Uterus (tissue), 3 donors: ENCODE measurements at regions not wholly inside any gene's neighbourhood (a gene's known extent, or its start where the extent isn't known, plus 50 kb on each side); places are given as distances from the start of the nearest gene placed in this dataset.
"Not testable (repeated sequence)": the region's sequence is repeated elsewhere in the genome, so short reads cannot be mapped to it uniquely, and the experiment has no call there.

Experiments used
- DNase-seq, 2 donors: peaks; one replicate each; pipeline ENCODE4 v3.0.0-alpha.2; 2019 to 2020
- H3K27ac ChIP-seq, 2 donors: fragments of 200-600 bp; sonication (generic); 1 replicate in 1 of 2; 2 replicates in 1 of 2; pipeline ENCODE4 v1.5.1; 2016 to 2018
- H3K27me3 ChIP-seq, 2 donors: fragments of 200-600 bp; sonication (generic); one replicate each; pipeline ENCODE4 v1.5.1; 2018 to 2019; ENCODE audit warnings: control low read depth in 1 of 2
- H3K36me3 ChIP-seq, 2 donors: fragments of 200-600 bp; sonication (generic); one replicate each; pipeline ENCODE4 v1.5.1; 2019; ENCODE audit warnings: control low read depth in 1 of 2
- H3K4me1 ChIP-seq, 2 donors: fragments of 200-600 bp; sonication (generic); one replicate each; pipeline ENCODE4 v1.5.1; 2018 to 2019; ENCODE audit warnings: control low read depth in 1 of 2
- H3K4me3 ChIP-seq, 2 donors: fragments of 200-600 bp; sonication (generic); 1 replicate in 1 of 2; 2 replicates in 1 of 2; pipeline ENCODE4 v1.5.1; 2018 to 2019; ENCODE audit warnings: mild to moderate bottlenecking in 1 of 2
- H3K9me3 ChIP-seq, 2 donors: fragments of 200-600 bp; sonication (generic); one replicate each; pipeline ENCODE4 v1.5.1; 2019; ENCODE audit warnings: control low read depth in 1 of 2
- POLR2A ChIP-seq, 2 donors: fragments of 450-650 bp; IDR thresholded peaks; one replicate each; pipeline ENCODE4 v1.6.1; 2016; ENCODE audit warnings: antibody characterized with exemption in 2 of 2, mild to moderate bottlenecking in 1 of 2, moderate library complexity in 1 of 2
- intact Hi-C: fragments of 100-400 bp; cut with DNase I; formaldehyde crosslinking; loops from one replicate; pipeline ENCODE4 v1.15.1; 2023; ENCODE audit warnings: low total_unique reads
- TF ChIP-seq, protein P1 (sequence below), 4 experiments: fragments of 200-600 bp in 2 of 4; fragments of 450-650 bp in 2 of 4; sonication (generic) in 2 of 4; IDR thresholded peaks; one replicate each; pipeline ENCODE4 v1.5.1; 2016 to 2019; ENCODE audit warnings: antibody characterized with exemption in 4 of 4, mild to moderate bottlenecking in 2 of 4, moderate library complexity in 1 of 4
- donor health status: DM: yes; HTN: yes; CAD: no.

DNA sequence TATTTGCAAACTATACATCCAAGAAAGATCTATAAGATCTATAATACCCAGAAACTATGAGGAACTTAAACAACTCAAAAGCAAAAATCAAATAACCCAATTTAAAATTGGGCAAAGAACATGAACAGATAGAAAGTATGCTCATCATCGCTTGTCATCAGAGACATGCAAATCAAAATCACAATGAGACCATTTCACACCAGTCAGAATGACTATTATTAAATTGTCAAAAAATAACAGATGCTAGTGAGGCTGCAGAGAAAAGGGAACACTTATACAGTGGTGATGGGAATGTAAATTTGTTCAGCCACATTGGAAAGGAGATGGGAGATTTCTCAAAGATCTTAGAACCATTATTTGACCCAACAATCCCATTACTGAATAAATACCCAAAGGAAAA, 1451.7 kb upstream of the ADGRL3 start:
- Histone ChIP-seq H3K27ac (no peak overlapping the region), H3K36me3 (no peaks in the 10 kb centered on the region), H3K4me1 (no peaks in the 10 kb centered on the region), H3K27me3 (no peaks in the 10 kb centered on the region), H3K4me3 (no peak overlapping the region), H3K9me3 (no peaks in the 10 kb centered on the region)
- no peak for DNase-seq
- intact Hi-C loops, result no loop called here
- TF ChIP-seq, protein P1, sequence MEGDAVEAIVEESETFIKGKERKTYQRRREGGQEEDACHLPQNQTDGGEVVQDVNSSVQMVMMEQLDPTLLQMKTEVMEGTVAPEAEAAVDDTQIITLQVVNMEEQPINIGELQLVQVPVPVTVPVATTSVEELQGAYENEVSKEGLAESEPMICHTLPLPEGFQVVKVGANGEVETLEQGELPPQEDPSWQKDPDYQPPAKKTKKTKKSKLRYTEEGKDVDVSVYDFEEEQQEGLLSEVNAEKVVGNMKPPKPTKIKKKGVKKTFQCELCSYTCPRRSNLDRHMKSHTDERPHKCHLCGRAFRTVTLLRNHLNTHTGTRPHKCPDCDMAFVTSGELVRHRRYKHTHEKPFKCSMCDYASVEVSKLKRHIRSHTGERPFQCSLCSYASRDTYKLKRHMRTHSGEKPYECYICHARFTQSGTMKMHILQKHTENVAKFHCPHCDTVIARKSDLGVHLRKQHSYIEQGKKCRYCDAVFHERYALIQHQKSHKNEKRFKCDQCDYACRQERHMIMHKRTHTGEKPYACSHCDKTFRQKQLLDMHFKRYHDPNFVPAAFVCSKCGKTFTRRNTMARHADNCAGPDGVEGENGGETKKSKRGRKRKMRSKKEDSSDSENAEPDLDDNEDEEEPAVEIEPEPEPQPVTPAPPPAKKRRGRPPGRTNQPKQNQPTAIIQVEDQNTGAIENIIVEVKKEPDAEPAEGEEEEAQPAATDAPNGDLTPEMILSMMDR (IDR thresholded peaks at IDR 0.05), result no peak
- no peak for TF ChIP-seq POLR2A (IDR thresholded peaks at IDR 0.05)

DNA sequence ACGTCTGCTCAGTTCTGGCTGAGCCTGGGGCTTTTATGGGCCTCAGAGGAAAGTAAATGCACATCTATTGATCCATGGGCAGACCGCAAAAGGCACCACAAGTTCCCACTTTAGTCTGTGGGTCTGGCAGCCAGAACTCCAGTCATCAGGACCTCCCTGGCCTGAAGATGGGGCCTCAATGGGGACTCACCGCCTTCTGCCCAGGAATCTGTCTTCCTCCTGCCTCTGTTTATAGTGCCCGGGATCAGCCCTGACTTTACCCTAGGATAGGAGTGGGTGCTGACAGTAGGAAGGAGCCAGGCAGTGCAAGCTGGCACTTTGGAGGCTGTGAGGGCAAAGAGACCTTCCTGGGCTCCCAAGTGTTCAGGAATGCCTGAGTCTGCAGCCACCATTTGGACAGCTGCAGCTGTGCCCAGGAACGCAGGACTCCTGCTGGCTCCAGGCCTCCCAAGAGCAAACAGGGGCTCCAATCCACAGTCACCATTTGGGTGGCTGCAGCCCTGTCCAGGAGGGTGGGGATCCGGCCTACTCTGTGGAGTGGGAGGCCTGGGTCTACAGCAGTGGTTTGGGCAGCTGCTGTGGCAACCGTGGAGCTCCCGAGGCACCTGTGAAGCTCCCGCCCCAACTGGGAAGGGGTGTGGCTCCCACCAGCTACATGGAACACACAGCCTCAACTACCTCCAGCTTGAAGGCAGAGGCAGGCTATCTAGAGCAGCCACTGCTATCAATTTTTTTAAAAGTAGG, 1440.9 kb upstream of the ADGRL3 start:
- Histone ChIP-seq H3K4me3 (no peak overlapping the region), H3K27me3 (no peaks in the 10 kb centered on the region), H3K36me3 (no peaks in the 10 kb centered on the region), H3K4me1 (no peaks in the 10 kb centered on the region), H3K9me3 (no peaks in the 10 kb centered on the region), H3K27ac (no peak overlapping the region)
- no peak for DNase-seq
- intact Hi-C loops, result no loop called here
- TF ChIP-seq POLR2A (IDR thresholded peaks at IDR 0.05), result no peak
- TF ChIP-seq, protein P1 (IDR thresholded peaks at IDR 0.05), result no peak

DNA sequence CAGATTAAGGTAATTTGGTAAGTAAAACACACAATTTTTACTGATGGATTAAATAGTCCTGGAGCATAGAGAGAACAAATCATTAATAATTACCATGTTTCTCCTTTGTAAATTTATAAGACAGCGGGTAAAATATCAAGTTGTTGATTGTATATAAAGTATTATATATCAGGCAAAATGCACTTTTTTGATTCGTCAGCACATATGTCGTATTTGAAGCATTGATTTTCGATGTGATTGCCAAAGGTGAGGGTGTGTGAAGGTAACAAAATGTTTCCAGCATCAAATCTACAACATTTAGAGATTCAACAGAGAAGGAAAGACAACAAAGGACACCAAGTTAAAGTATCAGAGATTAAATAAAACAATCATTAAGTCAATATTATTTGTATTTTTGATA, 1437.8 kb upstream of the ADGRL3 start:
- no peak for DNase-seq
- TF ChIP-seq, protein P1 (IDR thresholded peaks at IDR 0.05), result no peak
- TF ChIP-seq POLR2A (IDR thresholded peaks at IDR 0.05), result no peak
- Histone ChIP-seq H3K36me3 (no peaks in the 10 kb centered on the region), H3K27me3 (no peaks in the 10 kb centered on the region), H3K9me3 (no peaks in the 10 kb centered on the region), H3K4me3 (no peak overlapping the region), H3K4me1 (no peaks in the 10 kb centered on the region), H3K27ac (no peak overlapping the region)
- intact Hi-C loops, result no loop called here

DNA sequence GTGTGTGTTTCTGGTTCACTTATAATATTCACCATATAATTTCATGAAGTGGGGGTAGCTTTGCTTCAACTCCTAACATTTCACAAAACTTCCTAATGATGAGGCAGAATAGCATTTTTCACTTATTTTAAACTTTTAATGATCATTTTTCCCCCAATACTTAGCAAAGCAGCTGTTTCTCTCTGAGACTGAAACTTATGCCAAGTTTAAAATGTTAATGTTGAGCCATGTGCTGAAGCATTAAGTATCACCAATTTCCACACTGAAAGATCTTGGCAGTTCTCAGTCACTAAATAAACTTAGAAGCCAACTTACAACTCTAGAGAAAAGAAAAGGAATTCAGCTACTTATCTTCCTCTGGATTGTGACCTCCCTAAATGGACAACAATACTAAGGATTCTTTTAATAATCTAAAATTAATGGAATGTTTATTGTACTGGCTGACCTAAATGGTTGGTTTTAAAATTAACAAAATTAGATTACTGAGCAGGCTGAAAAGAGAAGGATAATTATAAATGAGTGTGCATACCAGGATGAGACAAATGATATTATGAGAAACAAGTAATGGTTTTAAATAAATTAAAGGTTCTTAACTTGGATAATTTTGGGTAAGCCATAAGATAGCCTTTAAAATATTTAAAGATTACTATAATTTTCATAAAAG, 1429.4 kb upstream of the ADGRL3 start:
- H3K9me3 ChIP-seq, result no peaks in the 10 kb centered on the region
- H3K4me3 ChIP-seq, result no peak overlapping the region
- DNase-seq, result no peak
- H3K4me1 ChIP-seq, result no peaks in the 10 kb centered on the region
- H3K36me3 ChIP-seq, result no peaks in the 10 kb centered on the region
- H3K27ac ChIP-seq, result no peak overlapping the region
- H3K27me3 ChIP-seq, result no peaks in the 10 kb centered on the region
- intact Hi-C loops, result no loop called here
- TF ChIP-seq, protein P1 (IDR thresholded peaks at IDR 0.05), result no peak
- TF ChIP-seq POLR2A (IDR thresholded peaks at IDR 0.05), result no peak

DNA sequence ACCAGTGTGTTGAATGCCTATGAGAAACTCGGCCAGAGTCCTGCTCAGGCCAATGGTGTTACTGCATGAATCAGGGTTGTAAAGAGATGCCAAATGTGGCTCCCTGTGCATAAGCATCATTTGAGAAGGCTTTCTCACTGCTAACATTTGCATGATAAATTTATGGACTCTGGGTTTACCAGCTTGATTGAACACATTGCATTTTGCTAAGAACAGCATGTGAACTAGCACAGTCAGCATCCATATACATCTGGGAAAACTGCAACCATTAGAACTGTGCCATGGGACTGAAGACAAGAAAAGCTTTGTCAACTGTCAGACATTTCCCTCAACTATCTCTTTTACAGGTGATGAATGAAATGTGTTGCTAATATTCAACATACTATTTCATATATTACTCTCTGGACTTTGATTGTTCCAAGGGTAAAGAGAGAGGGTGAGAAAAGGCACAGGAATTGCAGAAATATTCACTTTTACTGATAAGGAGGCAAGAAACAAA, 1427.4 kb upstream of the ADGRL3 start:
- no peak for DNase-seq
- H3K9me3 ChIP-seq, result no peaks in the 10 kb centered on the region
- no peaks in the 10 kb centered on the region for H3K36me3 ChIP-seq
- no peaks in the 10 kb centered on the region for H3K27me3 ChIP-seq
- H3K4me3 ChIP-seq, result no peak overlapping the region
- no peaks in the 10 kb centered on the region for H3K4me1 ChIP-seq
- no peak overlapping the region for H3K27ac ChIP-seq
- intact Hi-C loops, result no loop called here
- TF ChIP-seq, protein P1 (IDR thresholded peaks at IDR 0.05), result no peak
- TF ChIP-seq POLR2A (IDR thresholded peaks at IDR 0.05), result no peak

DNA sequence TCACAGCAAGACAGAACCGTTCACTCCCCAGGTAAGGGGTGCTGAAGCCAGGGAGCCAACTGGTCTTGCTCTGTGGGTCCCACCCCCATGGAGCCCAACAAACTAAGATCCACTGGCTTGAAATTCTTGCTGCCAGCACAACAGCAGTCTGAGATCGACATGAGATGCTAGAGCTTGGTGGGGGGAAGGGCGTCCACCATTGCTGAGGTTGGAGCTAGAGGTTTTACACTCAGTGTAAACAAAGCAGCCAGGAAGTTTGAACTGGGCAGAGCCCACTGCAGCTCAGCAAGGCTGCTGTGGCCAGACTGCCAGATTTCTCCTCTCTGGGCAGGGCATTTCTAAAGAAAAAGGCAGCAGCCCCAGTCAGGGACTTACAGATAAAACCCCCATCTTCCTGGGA, 1419.9 kb upstream of the ADGRL3 start:
- not testable (repeated sequence) for H3K4me1 ChIP-seq

More for the DNA sequence above, 1419.9 kb upstream of the ADGRL3 start:
- intact Hi-C loops, H3K36me3 ChIP-seq, DNase-seq, H3K27ac ChIP-seq, H3K27me3 ChIP-seq, H3K4me3 ChIP-seq, H3K9me3 ChIP-seq: not testable (repeated sequence)
